NCI-H2196 (cell line): ENCODE measurements at regions not wholly inside any gene's neighbourhood (a gene's known extent, or its start where the extent isn't known, plus 50 kb on each side); places are given as distances from the start of the nearest gene placed in this dataset.

Source experiments
- DNase-seq: peaks from one replicate; lab custom pipeline; 2025; ENCODE audit not compliant: unreplicated experiment; lab: John Stamatoyannopoulos, UW

GRCh38 chr2:122598784-122599183, 843.3 kb downstream of the TSN start:
- DNase-seq, result no peak

GRCh38 chr2:122610948-122611609, 855.6 kb downstream of the TSN start:
- DNase-seq, result no peak

GRCh38 chr2:122622934-122623333, 867.5 kb downstream of the TSN start:
- DNase-seq, result no peak

GRCh38 chr2:122627388-122627787, 871.9 kb downstream of the TSN start:
- DNase-seq, result no peak

- peak; percentile 7 for DNase-seq
Observed at GRCh38 chr2:122634256-122634655, 878.8 kb downstream of the TSN start.

- DNase-seq, result no peak
Observed at GRCh38 chr2:122634920-122635319, 879.5 kb downstream of the TSN start.

GRCh38 chr2:122635686-122636085, 880.2 kb downstream of the TSN start:
- DNase-seq, result no peak

- DNase-seq, result no peak
Observed at GRCh38 chr2:122636097-122636496, 880.6 kb downstream of the TSN start.

GRCh38 chr2:122639176-122639575, 883.7 kb downstream of the TSN start:
- DNase-seq, result no peak

GRCh38 chr2:122639711-122640110, 884.3 kb downstream of the TSN start:
- DNase-seq, result no peak

GRCh38 chr2:122643725-122644329, 888.4 kb downstream of the TSN start:
- DNase-seq, result peak; percentile 93

GRCh38 chr2:122651236-122651635, 895.8 kb downstream of the TSN start:
- no peak for DNase-seq

- no peak for DNase-seq
Observed at GRCh38 chr2:122651780-122652179, 896.3 kb downstream of the TSN start.

GRCh38 chr2:122652670-122653069, 897.2 kb downstream of the TSN start:
- no peak for DNase-seq

GRCh38 chr2:122656403-122656802, 901.0 kb downstream of the TSN start:
- no peak for DNase-seq

- no peak for DNase-seq
Observed at GRCh38 chr2:122660786-122661634, 905.6 kb downstream of the TSN start.

GRCh38 chr2:122663620-122664019, 908.2 kb downstream of the TSN start:
- DNase-seq, result no peak

- DNase-seq, result no peak
Observed at GRCh38 chr2:122669627-122670026, 914.2 kb downstream of the TSN start.

- DNase-seq, result no peak
Observed at GRCh38 chr2:122670897-122671296, 915.4 kb downstream of the TSN start.

- DNase-seq, result no peak
Observed at GRCh38 chr2:122680662-122681061, 925.2 kb downstream of the TSN start.

GRCh38 chr2:122681626-122682025, 926.2 kb downstream of the TSN start:
- DNase-seq, result no peak

- DNase-seq, result no peak
Observed at GRCh38 chr2:122682356-122682755, 926.9 kb downstream of the TSN start.
